ENCODE measurements at regions not wholly inside any gene's neighbourhood (a gene's known extent, or its start where the extent isn't known, plus 50 kb on each side); places are given as distances from the start of the nearest gene placed in this dataset.

- TF ChIP-seq POLR2A (IDR thresholded peaks at IDR 0.05) (no peak), CTCF (IDR thresholded peaks at IDR 0.05) (no peak)
Observed at GRCh38 chr3:34235096-34235495, 436.7 kb downstream of the PDCD6IP start.
